SK-MEL-5 (cell line): ENCODE measurements at regions not wholly inside any gene's neighbourhood (a gene's known extent, or its start where the extent isn't known, plus 50 kb on each side); places are given as distances from the start of the nearest gene placed in this dataset.

Experiments used
- DNase-seq: peaks from one replicate; pipeline ENCODE4 v3.0.0-alpha.2; 2016; ENCODE audit warnings: low read depth, low spot score
- in situ Hi-C: cut with HindIII; loops from 2 replicates; pipeline ENCODE4 v1.10.0; 2016; ENCODE audit warnings: low sequenced_read_pairs, high pct_unique_total_duplicates, low pct_unique_long_range_greater_than_20kb

- in situ Hi-C loops: no loop called here
- no peak for DNase-seq
These were observed 400.3 kb upstream of the SMIM21 start for GRCh38 chr18:75827751-75828287.

- in situ Hi-C loops: no loop called here
- no peak for DNase-seq
These were observed 397.2 kb upstream of the SMIM21 start for GRCh38 chr18:75824661-75825060.

GRCh38 chr18:75823471-75823870, 396.0 kb upstream of the SMIM21 start:
- no peak for DNase-seq
- in situ Hi-C loops: no loop called here

GRCh38 chr18:75818383-75818782, 390.9 kb upstream of the SMIM21 start:
- in situ Hi-C loops: no loop called here
- no peak for DNase-seq

GRCh38 chr18:75815767-75816166, 388.3 kb upstream of the SMIM21 start:
- in situ Hi-C loops: no loop called here
- DNase-seq: no peak

- no peak for DNase-seq
- in situ Hi-C loops: no loop called here
These were observed 385.3 kb upstream of the SMIM21 start for GRCh38 chr18:75812761-75813160.

GRCh38 chr18:75810961-75811551, 383.6 kb upstream of the SMIM21 start:
- DNase-seq: no peak
- in situ Hi-C loops: no loop called here

- no peak for DNase-seq
- in situ Hi-C loops: no loop called here
These were observed 383.0 kb upstream of the SMIM21 start for GRCh38 chr18:75810516-75810915.

- DNase-seq: no peak
- in situ Hi-C loops: no loop called here
These were observed 382.4 kb upstream of the SMIM21 start for GRCh38 chr18:75809926-75810255.

GRCh38 chr18:75809151-75809925, 381.8 kb upstream of the SMIM21 start:
- in situ Hi-C loops: no loop called here

GRCh38 chr18:75805265-75805664, 377.8 kb upstream of the SMIM21 start:
- DNase-seq: no peak
- in situ Hi-C loops: no loop called here

More at GRCh38 chr18:75809151-75809925, 381.8 kb upstream of the SMIM21 start:
- DNase-seq: no peak

- in situ Hi-C loops: no loop called here
- DNase-seq: no peak
These were observed 375.2 kb upstream of the SMIM21 start for GRCh38 chr18:75802681-75803080.

- DNase-seq: no peak
- in situ Hi-C loops: no loop called here
These were observed 373.7 kb upstream of the SMIM21 start for GRCh38 chr18:75801178-75801577.

- in situ Hi-C loops: no loop called here
- no peak for DNase-seq
These were observed 372.8 kb upstream of the SMIM21 start for GRCh38 chr18:75800331-75800648.

GRCh38 chr18:75799449-75800330, 372.2 kb upstream of the SMIM21 start:
- in situ Hi-C loops: no loop called here
- DNase-seq: no peak

GRCh38 chr18:75797046-75797445, 369.5 kb upstream of the SMIM21 start:
- DNase-seq: no peak
- in situ Hi-C loops: no loop called here

GRCh38 chr18:75790796-75791195, 363.3 kb upstream of the SMIM21 start:
- no peak for DNase-seq
- in situ Hi-C loops: no loop called here

GRCh38 chr18:75790111-75790510, 362.6 kb upstream of the SMIM21 start:
- no peak for DNase-seq
- in situ Hi-C loops: no loop called here
